ENCODE measurements at regions not wholly inside any gene's neighbourhood (a gene's known extent, or its start where the extent isn't known, plus 50 kb on each side); places are given as distances from the start of the nearest gene placed in this dataset.

- TF ChIP-seq POLR2AphosphoS5 (IDR thresholded peaks at IDR 0.05; ENCODE audit: insufficient read depth, low read depth, low read length) (no peak), CTCF (IDR thresholded peaks at IDR 0.05; ENCODE audit: extremely low read depth in 1 of 2, insufficient read depth in 1 of 2, low read depth in 1 of 2, low read length in 2 of 2) (no peak), MAX (IDR thresholded peaks at IDR 0.05; ENCODE audit: insufficient read depth, insufficient read length) (no peak), EZH2 (IDR thresholded peaks at IDR 0.05; ENCODE audit: borderline replicate concordance, low read depth, low read length, severe bottlenecking) (no peak)
Measured at GRCh38 chr16:86101897-86102157, 202.9 kb downstream of the IRF8 start.

Data from endothelial cell of umbilical vein (primary cell).